Neuronal stem cell (in vitro differentiated cells): ENCODE measurements at regions not wholly inside any gene's neighbourhood (a gene's known extent, or its start where the extent isn't known, plus 50 kb on each side); places are given as distances from the start of the nearest gene placed in this dataset.

ENCODE experiments used
- DNase-seq: peaks from one replicate; pipeline ENCODE4 v3.0.0-alpha.2; 2013; ENCODE audit warnings: low spot score
- H2AFZ ChIP-seq: one replicate; pipeline ENCODE4 v1.6.1; 2013; ENCODE audit warnings: mild to moderate bottlenecking, low read length, inconsistent platforms
- H2AK5ac ChIP-seq: 2 replicates; pipeline ENCODE4 v1.6.1; 2013; ENCODE audit warnings: low read depth, mild to moderate bottlenecking, inconsistent platforms, low read length, moderate library complexity, mixed read lengths
- H2BK120ac ChIP-seq: 2 replicates; pipeline ENCODE4 v1.6.1; 2013; ENCODE audit warnings: low read depth, mild to moderate bottlenecking, inconsistent platforms, low read length, moderate library complexity, mixed read lengths
- H2BK12ac ChIP-seq: one replicate; pipeline ENCODE4 v1.6.1; 2013; ENCODE audit warnings: low read length, inconsistent platforms
- H2BK15ac ChIP-seq: 2 replicates; pipeline ENCODE4 v1.6.1; 2013; ENCODE audit warnings: mild to moderate bottlenecking, low read length, inconsistent platforms, mixed read lengths
- H2BK5ac ChIP-seq: one replicate; pipeline ENCODE4 v1.6.1; 2013; ENCODE audit warnings: inconsistent platforms, mild to moderate bottlenecking, low read length, moderate library complexity
- H3K14ac ChIP-seq: one replicate; pipeline ENCODE4 v1.6.1; 2013; ENCODE audit warnings: low read length, inconsistent platforms
- H3K18ac ChIP-seq: 2 replicates; pipeline ENCODE4 v1.6.1; 2013; ENCODE audit warnings: low read length, inconsistent platforms
- H3K23ac ChIP-seq: 2 replicates; pipeline ENCODE4 v1.6.1; 2013; ENCODE audit warnings: low read depth, mild to moderate bottlenecking, mixed read lengths, low read length, inconsistent platforms; ENCODE audit not compliant: poor library complexity
- H3K27ac ChIP-seq: replicated peaks from 3 replicates; pipeline ENCODE4 v1.5.1; 2013; ENCODE audit warnings: low read length, inconsistent platforms
- H3K27me3 ChIP-seq, 3 experiments: 2 replicates each; pipeline ENCODE4 v1.6.1; 2013; ENCODE audit warnings: low read length in 3 of 3, mild to moderate bottlenecking in 2 of 3, inconsistent platforms in 1 of 3, low read depth in 1 of 3, mixed read lengths in 1 of 3, moderate library complexity in 1 of 3; ENCODE audit not compliant: control insufficient read depth in 3 of 3, insufficient read depth in 3 of 3
- H3K36me3 ChIP-seq, 2 donors: replicated peaks in 1 of 2; 2 replicates each; pipeline ENCODE4 v1.6.1; 2013; ENCODE audit warnings: low read length in 2 of 2; ENCODE audit not compliant: control insufficient read depth in 2 of 2, insufficient read depth in 2 of 2
- H3K4ac ChIP-seq: 2 replicates; pipeline ENCODE4 v1.6.1; 2013; ENCODE audit warnings: inconsistent platforms, mild to moderate bottlenecking, low read length, moderate library complexity
- H3K4me1 ChIP-seq, 2 donors: 1 replicate in 1 of 2; 2 replicates in 1 of 2; pipeline ENCODE4 v1.6.1; 2013; ENCODE audit warnings: low read length in 2 of 2, low read depth in 1 of 2; ENCODE audit not compliant: control insufficient read depth in 2 of 2, insufficient read depth in 1 of 2
- H3K4me2 ChIP-seq: one replicate; pipeline ENCODE4 v1.6.1; 2013; ENCODE audit warnings: mild to moderate bottlenecking, low read length, inconsistent platforms; ENCODE audit not compliant: insufficient read depth, poor library complexity, severe bottlenecking
- H3K4me3 ChIP-seq, 2 donors: 2 replicates each; pipeline ENCODE4 v1.5.1; 2013; ENCODE audit warnings: low read length in 2 of 2, mild to moderate bottlenecking in 2 of 2, inconsistent platforms in 1 of 2, moderate library complexity in 1 of 2
- H3K79me1 ChIP-seq: one replicate; pipeline ENCODE4 v1.6.1; 2013; ENCODE audit warnings: low read depth, mild to moderate bottlenecking, inconsistent platforms, low read length, moderate library complexity
- H3K9ac ChIP-seq: one replicate; pipeline ENCODE4 v1.6.1; 2013; ENCODE audit warnings: mild to moderate bottlenecking, low read depth, low read length, inconsistent platforms; ENCODE audit not compliant: poor library complexity
- H3K9me3 ChIP-seq, 2 donors: replicated peaks in 1 of 2; 2 replicates each; pipeline versions ENCODE3 to v1.6.1; 2013; ENCODE audit warnings: low read length in 2 of 2, mild to moderate bottlenecking in 2 of 2, inconsistent platforms in 1 of 2, low read depth in 1 of 2, mixed read lengths in 1 of 2, moderate library complexity in 1 of 2; ENCODE audit not compliant: control insufficient read depth in 2 of 2, insufficient read depth in 1 of 2
- H4K8ac ChIP-seq: one replicate; pipeline ENCODE4 v1.6.1; 2013; ENCODE audit warnings: low read depth, mild to moderate bottlenecking, inconsistent platforms, low read length, moderate library complexity
- H4K91ac ChIP-seq: one replicate; pipeline ENCODE4 v1.6.1; 2013; ENCODE audit warnings: low read length, low read depth, mild to moderate bottlenecking, inconsistent platforms; ENCODE audit not compliant: poor library complexity
- WGBS, 2 donors: extraction: QIAGEN DNeasy Blood & Tissue Kit; methylation state at CpG; one replicate each; pipeline ENCODE4 v1.1.7; 2013; ENCODE audit warnings: missing lambda C conversion rate in 2 of 2, mixed read lengths in 1 of 2; ENCODE audit not compliant: insufficient read length in 2 of 2, insufficient replicate concordance in 1 of 2; ENCODE audit errors: extremely low coverage in 2 of 2; 5-methylcytosine and 5-hydroxymethylcytosine counted together

- no CpG with 5 or more reads among the region's 4 CpGs for WGBS, 2 donors
- DNase-seq: no peak
- no peak overlapping the region for H3K9ac ChIP-seq
- no peak overlapping the region for H3K23ac ChIP-seq
- H3K4me2 ChIP-seq: no peak overlapping the region
- H2BK5ac ChIP-seq: no peak overlapping the region
- H2AK5ac ChIP-seq: no peak overlapping the region
- H4K8ac ChIP-seq: no peak overlapping the region
- no peak overlapping the region for H4K91ac ChIP-seq
- no peak overlapping the region for H2AFZ ChIP-seq
- H3K4me1 ChIP-seq: no peaks in the 10 kb centered on the region
- H3K27ac ChIP-seq: no peak overlapping the region
- H2BK12ac ChIP-seq: no peak overlapping the region
- no peaks in the 10 kb centered on the region for H3K27me3 ChIP-seq
- H3K4ac ChIP-seq: no peak overlapping the region
- no peak overlapping the region for H3K4me3 ChIP-seq
- peaks cover 0 to 4% of the 10 kb centered on the region in 2 donors for H3K9me3 ChIP-seq
- no peak overlapping the region for H3K18ac ChIP-seq
- no peak overlapping the region for H3K14ac ChIP-seq
- H3K79me1 ChIP-seq: no peaks in the 10 kb centered on the region
- no peak overlapping the region for H2BK120ac ChIP-seq
- no peak overlapping the region for H2BK15ac ChIP-seq
- H3K36me3 ChIP-seq: no peaks in the 10 kb centered on the region
Observed at GRCh38 chr6:1122083-1122482, 189.8 kb upstream of the FOXQ1 start.

GRCh38 chr6:1118287-1118647, 193.6 kb upstream of the FOXQ1 start:
- Histone ChIP-seq H3K23ac (no peak overlapping the region), H4K8ac (no peak overlapping the region), H3K27ac (no peak overlapping the region), H4K91ac (no peak overlapping the region), H3K9me3 (peaks cover 0 to 4% of the 10 kb centered on the region in 2 donors), H3K79me1 (no peaks in the 10 kb centered on the region), H3K4ac (no peak overlapping the region), H3K14ac (no peak overlapping the region), H3K9ac (no peak overlapping the region), H2BK15ac (no peak overlapping the region), H2AK5ac (no peak overlapping the region), H2BK5ac (no peak overlapping the region), H3K18ac (no peak overlapping the region), H3K4me1 (no peaks in the 10 kb centered on the region), H3K4me3 (no peak overlapping the region), H2AFZ (no peak overlapping the region), H3K27me3 (no peaks in the 10 kb centered on the region), H2BK12ac (no peak overlapping the region), H3K4me2 (no peak overlapping the region), H3K36me3 (no peaks in the 10 kb centered on the region), H2BK120ac (no peak overlapping the region)
- WGBS, 2 donors: no CpG with 5 or more reads among the region's 2 CpGs
- DNase-seq: no peak

GRCh38 chr6:1117530-1118286, 194.2 kb upstream of the FOXQ1 start:
- no peaks in the 10 kb centered on the region for H3K27me3 ChIP-seq
- H3K4me1 ChIP-seq: no peaks in the 10 kb centered on the region
- H3K18ac ChIP-seq: no peak overlapping the region
- no peak overlapping the region for H3K14ac ChIP-seq
- H3K9me3 ChIP-seq: peaks cover 0 to 4% of the 10 kb centered on the region in 2 donors
- H2BK120ac ChIP-seq: no peak overlapping the region
- no peaks in the 10 kb centered on the region for H3K79me1 ChIP-seq
- no CpG with 5 or more reads among the region's 6 CpGs for WGBS, 2 donors
- no peak for DNase-seq
- no peak overlapping the region for H2AFZ ChIP-seq
- H3K36me3 ChIP-seq: no peaks in the 10 kb centered on the region
- H2AK5ac ChIP-seq: no peak overlapping the region
- no peak overlapping the region for H3K27ac ChIP-seq
- H3K4ac ChIP-seq: no peak overlapping the region
- H2BK15ac ChIP-seq: no peak overlapping the region
- no peak overlapping the region for H4K8ac ChIP-seq
- no peak overlapping the region for H3K4me3 ChIP-seq
- no peak overlapping the region for H4K91ac ChIP-seq
- no peak overlapping the region for H3K23ac ChIP-seq
- H2BK5ac ChIP-seq: no peak overlapping the region
- no peak overlapping the region for H3K9ac ChIP-seq
- no peak overlapping the region for H3K4me2 ChIP-seq
- H2BK12ac ChIP-seq: no peak overlapping the region

- no peak overlapping the region for H2AFZ ChIP-seq
- H3K4me1 ChIP-seq: no peaks in the 10 kb centered on the region
- no peak overlapping the region for H3K27ac ChIP-seq
- no peak overlapping the region for H2BK5ac ChIP-seq
- no peak overlapping the region for H3K18ac ChIP-seq
- no peak for DNase-seq
- H3K9me3 ChIP-seq: peaks cover 0 to 2% of the 10 kb centered on the region in 2 donors
- H2BK15ac ChIP-seq: no peak overlapping the region
- H4K8ac ChIP-seq: no peak overlapping the region
- no peak overlapping the region for H3K4me3 ChIP-seq
- H3K9ac ChIP-seq: no peak overlapping the region
- no peaks in the 10 kb centered on the region for H3K79me1 ChIP-seq
- H3K23ac ChIP-seq: no peak overlapping the region
- H4K91ac ChIP-seq: no peak overlapping the region
- H2BK120ac ChIP-seq: no peak overlapping the region
- WGBS, 2 donors: no CpG with 5 or more reads among the region's 3 CpGs
- H3K36me3 ChIP-seq: no peaks in the 10 kb centered on the region
- no peak overlapping the region for H2AK5ac ChIP-seq
- no peak overlapping the region for H3K14ac ChIP-seq
- no peak overlapping the region for H2BK12ac ChIP-seq
- H3K4ac ChIP-seq: no peak overlapping the region
- H3K27me3 ChIP-seq: no peaks in the 10 kb centered on the region
- no peak overlapping the region for H3K4me2 ChIP-seq
Observed at GRCh38 chr6:1116149-1116548, 195.7 kb upstream of the FOXQ1 start.
